ENCODE measurements at regions not wholly inside any gene's neighbourhood (a gene's known extent, or its start where the extent isn't known, plus 50 kb on each side); places are given as distances from the start of the nearest gene placed in this dataset.
A peak's percentile ranks its signal among the peaks of the same experiment; 100 is the strongest.
"Not testable (repeated sequence)": the region's sequence is repeated elsewhere in the genome, so short reads cannot be mapped to it uniquely, and the experiment has no call there.

GRCh38 chr1:14347186-14347585 is 251.3 kb upstream of the KAZN start:
- DNase-seq (ENCODE audit: low spot score) = no peak

GRCh38 chr1:14347776-14348175 is 250.7 kb upstream of the KAZN start:
- no peak for DNase-seq (ENCODE audit: low spot score)

GRCh38 chr1:14350197-14350596 is 248.3 kb upstream of the KAZN start:
- DNase-seq (ENCODE audit: low spot score) = no peak

GRCh38 chr1:14352897-14353296 is 245.6 kb upstream of the KAZN start:
- DNase-seq (ENCODE audit: low spot score) = no peak

- DNase-seq (ENCODE audit: low spot score) = not testable (repeated sequence)
Observed at GRCh38 chr1:14361005-14361404, 237.5 kb upstream of the KAZN start.

GRCh38 chr1:14362331-14362730 is 236.2 kb upstream of the KAZN start:
- no peak for DNase-seq (ENCODE audit: low spot score)

GRCh38 chr1:14363036-14363590 is 235.4 kb upstream of the KAZN start:
- DNase-seq (ENCODE audit: low spot score) = no peak

GRCh38 chr1:14363707-14364413 is 234.6 kb upstream of the KAZN start:
- DNase-seq (ENCODE audit: low spot score) = no peak

- DNase-seq (ENCODE audit: low spot score) = no peak
Observed at GRCh38 chr1:14365301-14365988, 233.0 kb upstream of the KAZN start.

GRCh38 chr1:14366091-14367018 is 232.1 kb upstream of the KAZN start:
- peak; percentile 84 for DNase-seq (ENCODE audit: low spot score)

GRCh38 chr1:14367451-14367850 is 231.0 kb upstream of the KAZN start:
- DNase-seq (ENCODE audit: low spot score) = no peak

- no peak for DNase-seq (ENCODE audit: low spot score)
Observed at GRCh38 chr1:14369526-14370213, 228.8 kb upstream of the KAZN start.

- DNase-seq (ENCODE audit: low spot score) = no peak
Observed at GRCh38 chr1:14371771-14372497, 226.6 kb upstream of the KAZN start.

GRCh38 chr1:14372526-14372925 is 226.0 kb upstream of the KAZN start:
- DNase-seq (ENCODE audit: low spot score) = no peak

GRCh38 chr1:14373081-14373758 is 225.3 kb upstream of the KAZN start:
- DNase-seq (ENCODE audit: low spot score) = no peak

- DNase-seq (ENCODE audit: low spot score) = no peak
Observed at GRCh38 chr1:14375226-14375625, 223.3 kb upstream of the KAZN start.

- DNase-seq (ENCODE audit: low spot score) = no peak
Observed at GRCh38 chr1:14377386-14377785, 221.1 kb upstream of the KAZN start.

GRCh38 chr1:14380408-14380807 is 218.1 kb upstream of the KAZN start:
- no peak for DNase-seq (ENCODE audit: low spot score)

GRCh38 chr1:14390816-14391215 is 207.7 kb upstream of the KAZN start:
- DNase-seq (ENCODE audit: low spot score) = no peak

- DNase-seq (ENCODE audit: low spot score) = no peak
Observed at GRCh38 chr1:14392161-14392858, 206.2 kb upstream of the KAZN start.
